GM12891 (cell line): ENCODE measurements at regions not wholly inside any gene's neighbourhood (a gene's known extent, or its start where the extent isn't known, plus 50 kb on each side); places are given as distances from the start of the nearest gene placed in this dataset.

Source experiments
- PAX5 ChIP-seq: IDR thresholded peaks from 2 replicates; pipeline ENCODE4 v1.6.1; 2011; ENCODE audit warnings: low read length, moderate library complexity, mild to moderate bottlenecking; ENCODE audit not compliant: insufficient read depth, severe bottlenecking
- POLR2A ChIP-seq: IDR thresholded peaks from 2 replicates; pipeline ENCODE4 v1.6.1; 2011; ENCODE audit warnings: low read depth, low read length, control low read depth
- POLR2AphosphoS5 ChIP-seq: IDR thresholded peaks from 2 replicates; pipeline ENCODE4 v1.6.1; 2011; ENCODE audit warnings: low read depth, low read length, control low read depth
- POU2F2 ChIP-seq: IDR thresholded peaks from 2 replicates; pipeline ENCODE4 v1.6.1; 2011; ENCODE audit warnings: low read depth, mild to moderate bottlenecking, control low read depth, low read length, moderate library complexity
- SPI1 ChIP-seq: IDR thresholded peaks from 2 replicates; pipeline ENCODE4 v1.6.1; 2011; ENCODE audit warnings: low read depth, low read length, control low read depth
- TAF1 ChIP-seq: IDR thresholded peaks from 2 replicates; pipeline ENCODE4 v1.6.1; 2011; ENCODE audit warnings: low read depth, low read length, control low read depth

- TF ChIP-seq POLR2A = no peak
- TF ChIP-seq SPI1 = no peak
- no peak for TF ChIP-seq POLR2AphosphoS5
- no peak for TF ChIP-seq TAF1
- no peak for TF ChIP-seq POU2F2
- no peak for TF ChIP-seq PAX5
Measured at GRCh38 chr10:125510998-125511397, 172.0 kb downstream of the TEX36 start.
